ENCODE measurements at regions not wholly inside any gene's neighbourhood (a gene's known extent, or its start where the extent isn't known, plus 50 kb on each side); places are given as distances from the start of the nearest gene placed in this dataset.

DNA sequence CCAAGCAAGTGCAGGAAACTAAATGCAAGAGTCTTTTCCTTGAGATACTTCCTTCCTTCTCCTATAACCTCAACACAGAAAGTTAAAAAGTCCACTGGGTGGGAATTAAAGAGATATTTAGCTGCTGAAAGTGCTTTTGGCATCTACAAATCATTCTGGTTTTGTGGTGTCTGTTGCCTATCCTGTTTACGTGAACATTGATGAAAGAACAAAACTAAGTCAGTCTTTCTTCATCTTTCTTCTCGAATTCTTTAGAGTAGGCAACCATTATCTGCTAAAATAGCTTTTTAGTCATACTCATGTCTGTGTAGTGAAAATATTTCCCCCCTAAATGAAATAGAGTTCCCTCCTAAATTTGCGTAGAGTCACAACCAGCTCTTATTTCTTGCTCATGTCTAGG lies 838.6 kb downstream of the GATA3 start:
- H3K27me3 ChIP-seq (ENCODE audit: insufficient read depth, insufficient read length): no peaks in the 10 kb centered on the region
- H3K4me1 ChIP-seq (ENCODE audit: insufficient read depth, insufficient read length): no peaks in the 10 kb centered on the region
- H3K9me3 ChIP-seq (ENCODE audit: insufficient read depth, low read length): no peaks in the 10 kb centered on the region
- no peak overlapping the region for H3K4me3 ChIP-seq (ENCODE audit: insufficient read length, low read depth)
- H3K9ac ChIP-seq (ENCODE audit: insufficient read length, low read depth): no peak overlapping the region
- TF ChIP-seq ZNF274 (IDR thresholded peaks at IDR 0.05; ENCODE audit: low read depth, low read length) (no peak), SUZ12 (IDR thresholded peaks at IDR 0.05; ENCODE audit: extremely low read depth, insufficient read depth, insufficient read length) (no peak), YY1 (IDR thresholded peaks at IDR 0.05; ENCODE audit: insufficient read depth, insufficient read length) (no peak)
- no peaks in the 10 kb centered on the region for H3K36me3 ChIP-seq (ENCODE audit: insufficient read depth, insufficient read length, low read length)
- DNase-seq (ENCODE audit: low read depth, low spot score): no peak

GRCh38 chr10:8894148-8894547 lies 839.7 kb downstream of the GATA3 start:
- Histone ChIP-seq H3K4me3 (ENCODE audit: insufficient read length, low read depth) (no peak overlapping the region), H3K4me1 (ENCODE audit: insufficient read depth, insufficient read length) (no peaks in the 10 kb centered on the region)

DNA sequence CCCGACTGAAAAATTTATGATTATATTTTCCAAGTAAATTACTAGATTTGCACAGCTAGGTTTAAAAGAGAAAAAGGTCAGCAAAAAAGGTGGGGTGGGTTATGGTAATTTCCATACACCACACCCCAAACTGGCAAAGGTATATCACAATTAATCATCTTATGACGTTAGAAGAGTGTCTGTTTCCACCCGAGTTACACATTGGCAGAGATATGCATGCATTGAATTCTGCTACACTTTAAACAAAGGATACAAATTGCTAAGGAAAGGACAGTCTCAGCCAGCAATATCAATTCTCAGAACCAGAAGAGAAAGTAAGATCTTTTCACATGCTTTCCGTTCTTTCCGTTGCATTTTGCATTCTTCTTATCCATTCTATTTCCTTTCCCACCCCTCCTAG lies 843.3 kb downstream of the GATA3 start:
- no peaks in the 10 kb centered on the region for H3K9me3 ChIP-seq (ENCODE audit: insufficient read depth, low read length)
- no peaks in the 10 kb centered on the region for H3K27me3 ChIP-seq (ENCODE audit: insufficient read depth, insufficient read length)
- no peak overlapping the region for H3K9ac ChIP-seq (ENCODE audit: insufficient read length, low read depth)
- H3K36me3 ChIP-seq (ENCODE audit: insufficient read depth, insufficient read length, low read length): no peaks in the 10 kb centered on the region
- TF ChIP-seq ZNF274 (IDR thresholded peaks at IDR 0.05; ENCODE audit: low read depth, low read length) (no peak), YY1 (IDR thresholded peaks at IDR 0.05; ENCODE audit: insufficient read depth, insufficient read length) (no peak), SUZ12 (IDR thresholded peaks at IDR 0.05; ENCODE audit: extremely low read depth, insufficient read depth, insufficient read length) (no peak)
- DNase-seq (ENCODE audit: low read depth, low spot score): no peak
- no peaks in the 10 kb centered on the region for H3K4me1 ChIP-seq (ENCODE audit: insufficient read depth, insufficient read length)
- H3K4me3 ChIP-seq (ENCODE audit: insufficient read length, low read depth): no peak overlapping the region

More at GRCh38 chr10:8894148-8894547, 839.7 kb downstream of the GATA3 start:
- no peaks in the 10 kb centered on the region for H3K36me3 ChIP-seq (ENCODE audit: insufficient read depth, insufficient read length, low read length)
- no peaks in the 10 kb centered on the region for H3K9me3 ChIP-seq (ENCODE audit: insufficient read depth, low read length)
- no peak overlapping the region for H3K9ac ChIP-seq (ENCODE audit: insufficient read length, low read depth)
- H3K27me3 ChIP-seq (ENCODE audit: insufficient read depth, insufficient read length): no peaks in the 10 kb centered on the region
- TF ChIP-seq SUZ12 (IDR thresholded peaks at IDR 0.05; ENCODE audit: extremely low read depth, insufficient read depth, insufficient read length): no peak
- no peak for TF ChIP-seq YY1 (IDR thresholded peaks at IDR 0.05; ENCODE audit: insufficient read depth, insufficient read length)
- TF ChIP-seq ZNF274 (IDR thresholded peaks at IDR 0.05; ENCODE audit: low read depth, low read length): no peak
- no peak for DNase-seq (ENCODE audit: low read depth, low spot score)

GRCh38 chr10:8898745-8899330 lies 844.4 kb downstream of the GATA3 start:
- Histone ChIP-seq H3K4me3 (ENCODE audit: insufficient read length, low read depth) (no peak overlapping the region), H3K4me1 (ENCODE audit: insufficient read depth, insufficient read length) (no peaks in the 10 kb centered on the region), H3K27me3 (ENCODE audit: insufficient read depth, insufficient read length) (no peaks in the 10 kb centered on the region), H3K9me3 (ENCODE audit: insufficient read depth, low read length) (no peaks in the 10 kb centered on the region), H3K36me3 (ENCODE audit: insufficient read depth, insufficient read length, low read length) (no peaks in the 10 kb centered on the region), H3K9ac (ENCODE audit: insufficient read length, low read depth) (no peak overlapping the region)
- DNase-seq (ENCODE audit: low read depth, low spot score): no peak
- TF ChIP-seq SUZ12 (IDR thresholded peaks at IDR 0.05; ENCODE audit: extremely low read depth, insufficient read depth, insufficient read length): no peak
- TF ChIP-seq ZNF274 (IDR thresholded peaks at IDR 0.05; ENCODE audit: low read depth, low read length): no peak
- TF ChIP-seq YY1 (IDR thresholded peaks at IDR 0.05; ENCODE audit: insufficient read depth, insufficient read length): no peak

- DNase-seq (ENCODE audit: low read depth, low spot score): no peak
- no peak overlapping the region for H3K9ac ChIP-seq (ENCODE audit: insufficient read length, low read depth)
- no peaks in the 10 kb centered on the region for H3K4me1 ChIP-seq (ENCODE audit: insufficient read depth, insufficient read length)
- no peaks in the 10 kb centered on the region for H3K27me3 ChIP-seq (ENCODE audit: insufficient read depth, insufficient read length)
- no peaks in the 10 kb centered on the region for H3K36me3 ChIP-seq (ENCODE audit: insufficient read depth, insufficient read length, low read length)
- TF ChIP-seq SUZ12 (IDR thresholded peaks at IDR 0.05; ENCODE audit: extremely low read depth, insufficient read depth, insufficient read length) (no peak), YY1 (IDR thresholded peaks at IDR 0.05; ENCODE audit: insufficient read depth, insufficient read length) (no peak), ZNF274 (IDR thresholded peaks at IDR 0.05; ENCODE audit: low read depth, low read length) (no peak)
- H3K4me3 ChIP-seq (ENCODE audit: insufficient read length, low read depth): no peak overlapping the region
- H3K9me3 ChIP-seq (ENCODE audit: insufficient read depth, low read length): no peaks in the 10 kb centered on the region
These were observed 848.4 kb downstream of the GATA3 start for GRCh38 chr10:8902926-8903325.

DNA sequence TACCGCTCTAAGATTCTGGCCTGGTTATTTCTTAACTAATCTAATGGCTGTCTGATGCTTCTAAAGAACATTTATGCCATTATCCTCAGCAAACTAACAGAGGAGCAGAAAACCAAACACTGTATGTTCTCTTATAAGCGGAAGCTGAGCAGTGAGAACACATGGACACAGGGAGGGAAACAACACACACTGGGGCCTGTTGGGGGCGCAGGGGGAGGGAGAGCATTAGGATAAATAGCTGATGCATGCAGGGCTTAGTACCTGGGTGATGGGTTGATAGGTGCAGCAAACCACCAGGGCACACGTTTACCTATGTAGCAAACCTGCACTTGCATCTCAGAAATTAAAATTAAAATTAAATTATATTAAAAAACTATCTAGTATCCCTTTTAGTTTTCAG lies 853.5 kb downstream of the GATA3 start:
- TF ChIP-seq YY1 (IDR thresholded peaks at IDR 0.05; ENCODE audit: insufficient read depth, insufficient read length) (no peak), ZNF274 (IDR thresholded peaks at IDR 0.05; ENCODE audit: low read depth, low read length) (no peak), SUZ12 (IDR thresholded peaks at IDR 0.05; ENCODE audit: extremely low read depth, insufficient read depth, insufficient read length) (no peak)
- H3K4me1 ChIP-seq (ENCODE audit: insufficient read depth, insufficient read length): no peaks in the 10 kb centered on the region
- no peak for DNase-seq (ENCODE audit: low read depth, low spot score)

GRCh38 chr10:8910314-8910713 lies 855.8 kb downstream of the GATA3 start:
- no peaks in the 10 kb centered on the region for H3K9me3 ChIP-seq (ENCODE audit: insufficient read depth, low read length)
- no peak for TF ChIP-seq SUZ12 (IDR thresholded peaks at IDR 0.05; ENCODE audit: extremely low read depth, insufficient read depth, insufficient read length)
- no peak for TF ChIP-seq ZNF274 (IDR thresholded peaks at IDR 0.05; ENCODE audit: low read depth, low read length)
- no peak for TF ChIP-seq YY1 (IDR thresholded peaks at IDR 0.05; ENCODE audit: insufficient read depth, insufficient read length)
- H3K9ac ChIP-seq (ENCODE audit: insufficient read length, low read depth): no peak overlapping the region
- H3K36me3 ChIP-seq (ENCODE audit: insufficient read depth, insufficient read length, low read length): no peaks in the 10 kb centered on the region
- no peak overlapping the region for H3K4me3 ChIP-seq (ENCODE audit: insufficient read length, low read depth)
- H3K4me1 ChIP-seq (ENCODE audit: insufficient read depth, insufficient read length): no peaks in the 10 kb centered on the region
- H3K27me3 ChIP-seq (ENCODE audit: insufficient read depth, insufficient read length): no peaks in the 10 kb centered on the region
- DNase-seq (ENCODE audit: low read depth, low spot score): no peak

More for the DNA sequence above, 853.5 kb downstream of the GATA3 start:
- Histone ChIP-seq H3K27me3 (ENCODE audit: insufficient read depth, insufficient read length) (no peaks in the 10 kb centered on the region), H3K9ac (ENCODE audit: insufficient read length, low read depth) (no peak overlapping the region), H3K36me3 (ENCODE audit: insufficient read depth, insufficient read length, low read length) (no peaks in the 10 kb centered on the region), H3K9me3 (ENCODE audit: insufficient read depth, low read length) (no peaks in the 10 kb centered on the region), H3K4me3 (ENCODE audit: insufficient read length, low read depth) (no peak overlapping the region)
